T-helper 2 cell treated with Interferon-gamma antibody and Interleukin-4, amounts not matched to agents 100 ng/mL and 5 ng/mL, for 36 hours (primary cell): ENCODE measurements at regions not wholly inside any gene's neighbourhood (a gene's known extent, or its start where the extent isn't known, plus 50 kb on each side); places are given as distances from the start of the nearest gene placed in this dataset.
"Not testable (repeated sequence)": the region's sequence is repeated elsewhere in the genome, so short reads cannot be mapped to it uniquely, and the experiment has no call there.

Experiments
- intact Hi-C: fragments of 100-400 bp; cut with micrococcal nuclease; formaldehyde crosslinking; loops from one replicate; pipeline ENCODE4 v1.15.1; 2023

DNA sequence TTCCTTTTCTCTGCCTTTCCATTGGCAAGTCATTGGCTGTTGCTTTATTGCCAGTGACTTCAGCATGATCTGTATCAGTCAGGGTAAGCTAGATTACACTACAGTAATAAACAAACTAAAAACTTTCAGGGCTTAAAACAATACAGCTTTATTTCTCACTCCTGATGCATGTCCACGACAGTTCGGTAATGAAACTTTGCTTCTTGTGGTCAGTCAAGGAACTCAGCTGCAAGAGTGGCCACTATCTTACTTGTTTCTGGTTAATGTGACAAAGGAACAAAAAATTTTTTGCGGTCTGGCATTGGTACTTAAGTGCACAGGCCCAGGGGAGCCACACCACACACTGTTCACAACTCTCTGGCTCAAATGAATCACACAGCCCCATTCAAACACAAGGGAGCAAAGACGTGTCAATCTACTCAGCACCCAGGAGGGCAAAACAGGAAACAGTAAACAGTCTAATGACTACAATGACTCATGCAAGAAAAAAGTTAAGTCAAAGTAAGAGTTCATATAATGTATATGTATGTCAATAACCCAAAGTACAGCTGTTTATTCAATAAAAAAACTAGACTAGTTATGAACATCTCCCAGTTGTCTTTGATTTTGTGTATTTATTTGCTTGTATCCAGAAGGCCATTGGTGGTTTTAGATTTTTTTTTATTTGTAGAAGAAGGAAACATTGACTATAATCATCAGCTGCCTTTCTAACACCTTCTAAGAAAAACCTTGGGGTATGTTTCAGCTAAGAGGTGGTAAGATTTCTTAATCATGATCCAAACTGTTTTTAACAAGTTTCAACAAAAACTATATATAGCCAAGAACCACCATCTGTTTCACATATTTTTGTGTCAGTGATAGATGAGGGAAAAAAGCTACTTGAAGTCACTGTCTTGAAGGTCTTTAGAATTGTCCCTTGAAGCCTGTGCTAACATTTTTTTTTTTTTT lies 134.4 kb upstream of the FAM3C start:
- intact Hi-C loops, result loop anchor here (1.0 to 5.0 kb wide), 5 partner anchors 17 to 578 kb away; partner anchors contain the start of gene ING3

DNA sequence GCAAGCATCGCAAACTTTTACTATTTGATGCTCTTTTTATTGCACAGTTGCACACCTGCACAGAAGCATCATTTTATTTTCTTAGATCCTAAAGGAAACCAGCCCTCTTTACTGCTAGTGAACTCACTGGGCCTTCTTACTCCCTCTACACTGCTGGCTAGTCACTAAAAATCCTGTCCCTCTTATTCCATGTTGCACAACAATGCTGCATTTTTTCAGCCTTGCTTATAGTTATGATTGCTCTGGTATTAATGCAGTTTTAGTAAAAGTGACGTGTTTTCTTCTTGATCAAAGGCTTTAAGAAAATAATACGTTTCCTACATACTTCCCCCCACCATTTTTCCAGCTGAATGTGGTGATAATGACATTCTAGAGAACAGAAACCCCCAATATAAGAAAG lies 132.9 kb upstream of the FAM3C start:
- intact Hi-C loops, result no loop called here

DNA sequence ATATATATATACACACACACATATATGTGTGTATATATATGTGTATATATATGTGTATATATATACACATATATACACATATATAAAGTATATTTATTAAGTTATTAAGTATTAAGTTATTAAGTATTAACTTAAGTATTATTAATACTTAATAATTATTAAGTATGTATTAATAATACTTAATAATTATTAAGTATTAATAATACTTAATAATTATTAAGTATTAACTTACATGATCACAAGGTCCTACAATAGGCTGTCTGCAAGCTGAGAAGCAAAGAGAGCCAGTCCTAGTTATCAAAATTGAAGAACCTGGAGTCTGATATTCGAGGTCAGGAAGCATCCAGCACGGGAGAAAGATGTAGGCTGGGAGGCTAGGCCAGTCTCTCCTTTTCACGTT lies 130.1 kb upstream of the FAM3C start:
- intact Hi-C loops, result not testable (repeated sequence)

DNA sequence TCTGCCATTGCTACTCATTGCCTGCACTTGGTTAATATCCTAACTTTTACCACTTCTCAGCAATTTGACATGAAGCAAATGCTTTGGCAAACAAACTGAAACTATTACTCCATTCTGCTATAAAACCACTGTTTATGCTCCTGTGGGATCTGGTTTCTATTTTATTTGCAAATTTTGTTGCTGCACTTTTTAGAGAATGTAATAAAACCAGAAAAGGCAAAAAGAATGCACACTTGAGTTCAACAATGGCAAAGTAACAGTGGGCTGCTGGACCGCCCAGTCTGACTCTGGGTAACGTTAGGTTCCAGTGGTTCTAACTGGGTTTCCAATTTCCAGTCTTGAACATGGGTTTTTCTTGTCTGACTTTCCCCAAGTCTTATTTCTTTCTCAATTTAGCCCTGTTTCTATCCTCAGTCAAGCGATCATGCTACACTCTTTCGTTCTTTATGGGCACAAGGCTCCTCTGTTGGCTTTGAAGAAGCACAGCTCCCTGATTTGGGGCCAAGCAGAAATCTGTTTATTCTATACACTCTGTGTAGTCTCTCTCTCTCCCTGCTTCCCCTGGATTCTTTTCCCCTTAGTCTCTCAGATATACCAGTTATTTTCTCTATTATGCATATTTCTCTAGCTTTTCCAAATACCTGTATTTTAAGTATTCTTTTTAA lies 129.2 kb upstream of the FAM3C start:
- intact Hi-C loops, result no loop called here

DNA sequence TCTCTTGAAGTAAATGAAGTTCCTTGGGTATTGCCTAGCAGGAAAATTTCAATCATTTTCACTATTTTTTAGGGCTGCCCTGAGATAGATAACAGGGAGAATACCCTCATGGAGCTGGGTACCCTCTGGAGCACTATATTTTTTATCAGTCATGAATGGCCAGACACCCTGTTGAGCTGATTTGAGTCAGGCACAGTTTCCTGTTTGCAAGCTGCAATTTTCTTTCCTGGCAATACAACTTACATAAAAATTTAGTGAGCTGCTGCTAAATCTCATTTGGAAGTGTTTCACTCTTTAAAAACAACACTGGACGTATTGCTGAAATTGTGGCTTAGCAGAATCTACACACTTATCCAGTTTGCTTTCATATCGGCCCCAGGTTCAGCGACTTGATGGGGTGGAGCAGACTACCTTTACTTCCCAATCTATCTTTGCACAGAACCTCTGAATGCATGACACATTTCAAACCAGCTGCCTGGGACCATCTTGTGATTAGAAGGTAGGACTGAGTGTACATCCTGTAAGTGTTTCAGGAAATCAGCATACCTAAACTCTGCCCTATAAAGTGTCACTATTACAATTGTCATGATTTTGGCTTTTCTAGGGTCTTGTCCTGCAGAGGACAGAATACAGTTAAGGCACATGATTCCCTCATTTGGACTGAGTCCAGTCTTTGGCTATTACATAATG lies 125.7 kb upstream of the FAM3C start:
- intact Hi-C loops, result no loop called here

GRCh38 chr7:121520911-121521310 lies 124.8 kb upstream of the FAM3C start:
- intact Hi-C loops, result no loop called here

DNA sequence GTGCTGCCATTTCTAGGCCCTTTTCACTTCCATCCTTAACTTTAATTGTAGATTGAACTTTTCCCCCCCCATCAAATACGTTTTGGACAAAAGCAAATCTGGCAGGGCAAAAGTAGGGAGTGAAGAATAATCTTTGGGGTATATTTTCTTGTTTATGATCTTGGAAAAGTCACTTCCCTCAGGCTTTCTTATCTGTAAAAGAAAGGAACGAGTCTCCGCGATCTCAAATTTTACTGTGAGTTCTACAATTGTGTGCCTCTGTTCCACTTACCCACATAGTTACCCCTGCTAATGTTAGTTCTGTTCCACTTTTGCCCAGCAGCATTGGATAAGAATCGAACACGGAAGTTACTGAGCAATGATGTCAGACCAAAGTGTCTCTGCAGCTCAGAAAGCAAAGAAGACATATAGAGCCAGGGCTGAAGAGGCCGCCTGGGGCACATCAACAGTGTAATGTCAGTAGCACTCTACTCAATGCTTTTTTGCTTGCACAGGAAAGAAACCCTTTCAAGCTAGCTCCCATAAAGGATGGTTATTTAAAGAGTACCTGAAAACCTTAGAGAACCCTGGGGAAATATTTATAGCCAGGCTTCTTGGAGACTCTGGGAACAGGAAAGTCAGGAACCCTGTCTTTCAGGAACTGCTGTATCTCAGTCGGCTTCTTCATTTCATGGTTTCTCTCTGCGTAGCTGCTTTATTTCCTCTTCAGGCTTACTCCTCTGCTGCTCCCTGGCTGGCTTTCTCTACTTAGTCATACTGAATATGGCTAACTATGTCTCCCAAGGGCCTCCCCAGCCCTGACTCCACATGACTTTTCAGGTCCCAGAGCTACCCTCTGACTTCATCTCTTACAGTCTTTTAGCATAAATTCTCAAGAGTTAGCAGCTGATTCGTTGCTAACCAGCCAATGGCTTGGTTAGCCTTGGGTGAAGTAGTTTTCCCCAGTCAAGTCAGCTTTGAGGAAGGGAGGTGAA lies 123.7 kb upstream of the FAM3C start:
- intact Hi-C loops, result no loop called here

DNA sequence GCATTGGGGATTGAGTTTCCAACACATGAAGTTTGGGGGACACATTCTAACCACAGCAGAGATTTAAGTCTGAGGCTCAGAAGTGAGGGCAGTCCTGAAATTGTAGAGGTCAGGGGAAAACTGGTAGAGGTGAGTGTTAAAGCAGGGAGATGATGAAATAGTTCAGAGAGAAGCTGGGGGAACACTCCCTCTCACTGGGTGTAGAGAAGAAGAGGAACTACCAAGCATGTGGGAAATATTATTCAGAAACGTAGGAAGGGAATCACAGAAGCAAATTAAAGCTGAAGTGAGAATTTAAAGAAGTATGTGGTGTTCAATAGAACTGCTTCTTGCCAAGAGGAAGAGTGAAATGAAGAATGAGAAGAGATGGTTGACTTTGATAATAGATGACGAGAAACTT lies 121.5 kb upstream of the FAM3C start:
- intact Hi-C loops, result no loop called here

GRCh38 chr7:121516821-121517220 lies 120.7 kb upstream of the FAM3C start:
- intact Hi-C loops, result no loop called here

DNA sequence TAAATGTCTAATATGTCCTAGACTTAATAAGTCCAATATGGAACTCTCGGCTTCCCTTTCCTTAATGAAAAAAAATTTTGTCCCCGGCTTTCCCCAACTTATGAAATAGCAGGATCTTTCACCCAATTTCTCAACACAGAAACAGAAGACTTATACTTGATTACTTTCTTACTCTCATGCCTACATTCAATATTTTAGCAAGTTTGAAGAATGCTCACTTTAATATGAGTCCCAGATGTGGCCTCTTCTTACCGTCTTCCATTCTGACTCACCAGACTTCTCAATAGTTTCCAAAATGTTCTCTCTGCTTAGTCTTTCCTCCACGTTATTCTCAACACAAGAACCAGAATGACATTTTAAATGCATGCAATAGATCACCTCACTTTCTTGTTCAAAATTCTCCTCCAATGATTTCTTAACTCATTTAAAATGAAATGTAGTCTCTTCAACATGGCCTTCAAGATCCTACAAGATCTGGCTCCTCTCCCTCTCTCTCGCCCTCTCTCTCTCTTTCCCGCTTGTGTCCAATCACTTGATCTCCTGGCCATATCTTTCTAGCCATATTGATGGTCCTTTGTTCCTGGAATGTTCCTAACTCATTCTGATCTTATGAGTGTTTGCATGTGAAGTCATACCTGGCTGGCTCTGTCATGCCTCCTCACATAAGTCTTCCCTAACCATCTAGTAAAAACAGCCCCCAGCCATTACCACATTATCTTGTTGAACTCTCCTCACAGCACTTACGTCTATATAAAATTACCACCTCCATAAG lies 119.7 kb upstream of the FAM3C start:
- intact Hi-C loops, result no loop called here

GRCh38 chr7:121515229-121515628 lies 119.1 kb upstream of the FAM3C start:
- intact Hi-C loops, result no loop called here

- intact Hi-C loops, result no loop called here
Measured at GRCh38 chr7:121513105-121513504, 117.0 kb upstream of the FAM3C start.

DNA sequence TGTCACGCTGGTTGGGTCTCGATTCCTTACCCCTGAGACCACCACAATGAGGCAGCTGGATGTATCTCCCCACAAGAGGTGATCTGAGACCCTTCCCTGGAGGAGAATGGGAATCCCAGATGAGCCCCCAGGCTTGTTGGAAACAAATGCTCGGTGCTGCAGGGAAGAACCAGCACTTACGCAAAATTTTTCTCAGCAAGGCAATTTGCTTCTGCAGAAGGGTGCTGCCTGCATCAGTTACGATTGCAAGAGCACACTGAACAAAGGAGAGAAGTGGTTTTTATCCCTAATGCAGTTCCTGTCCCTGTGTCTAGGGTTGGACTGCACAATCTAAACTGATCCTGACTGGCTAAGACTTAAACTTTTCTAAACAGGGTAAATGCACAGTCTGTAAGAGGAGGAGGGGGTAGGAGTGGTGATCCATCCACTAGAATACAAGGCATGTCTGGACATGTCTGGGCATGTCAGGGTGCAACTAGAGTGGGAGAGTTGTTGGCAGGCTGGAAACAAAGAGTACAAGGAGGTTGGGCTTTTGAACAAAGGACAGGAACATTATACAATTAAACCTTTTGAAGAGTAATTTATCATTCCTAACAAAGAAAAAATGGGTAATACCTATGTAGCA lies 114.9 kb upstream of the FAM3C start:
- intact Hi-C loops, result no loop called here

DNA sequence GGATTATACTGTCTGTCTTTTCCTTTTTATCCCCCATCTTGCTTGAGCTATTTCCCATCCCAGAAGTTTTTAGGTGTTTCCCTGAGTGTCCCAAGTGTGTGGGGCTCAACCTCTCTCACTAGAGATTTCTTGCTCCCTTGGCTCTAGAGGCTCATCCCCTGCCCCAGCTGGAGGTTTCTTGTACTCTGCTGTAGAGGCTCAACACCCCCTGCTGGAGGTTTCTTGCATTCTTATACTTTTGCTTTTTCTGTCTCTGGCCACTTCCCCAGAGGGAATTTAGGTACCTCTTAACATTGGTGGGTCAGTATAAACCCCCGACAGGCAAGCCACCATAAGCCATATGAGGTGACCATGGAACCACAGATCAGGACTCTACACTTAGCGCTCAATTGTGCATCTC lies 114.2 kb upstream of the FAM3C start:
- intact Hi-C loops, result no loop called here

GRCh38 chr7:121505540-121506182 lies 109.6 kb upstream of the FAM3C start:
- intact Hi-C loops, result no loop called here

DNA sequence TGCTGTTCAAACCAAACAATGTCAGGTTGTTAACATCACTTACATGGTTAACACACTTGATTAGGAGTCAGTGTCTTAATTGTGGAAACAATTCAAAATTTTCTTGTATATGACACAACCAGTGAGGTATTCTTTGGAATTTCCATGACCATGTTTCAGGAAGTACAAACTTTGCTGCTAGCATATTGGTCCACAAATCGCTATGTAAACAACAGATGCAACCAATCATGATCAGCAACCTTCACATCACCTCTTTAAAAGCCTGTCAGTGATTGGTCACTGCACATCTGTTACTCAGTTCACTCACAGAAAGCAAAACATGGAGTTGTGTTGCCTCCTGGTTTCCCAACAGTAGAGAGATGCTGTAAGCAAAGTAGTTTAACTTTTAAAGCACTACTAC lies 108.9 kb upstream of the FAM3C start:
- intact Hi-C loops, result no loop called here

- intact Hi-C loops, result no loop called here
Measured at GRCh38 chr7:121504482-121504881, 108.4 kb upstream of the FAM3C start.

DNA sequence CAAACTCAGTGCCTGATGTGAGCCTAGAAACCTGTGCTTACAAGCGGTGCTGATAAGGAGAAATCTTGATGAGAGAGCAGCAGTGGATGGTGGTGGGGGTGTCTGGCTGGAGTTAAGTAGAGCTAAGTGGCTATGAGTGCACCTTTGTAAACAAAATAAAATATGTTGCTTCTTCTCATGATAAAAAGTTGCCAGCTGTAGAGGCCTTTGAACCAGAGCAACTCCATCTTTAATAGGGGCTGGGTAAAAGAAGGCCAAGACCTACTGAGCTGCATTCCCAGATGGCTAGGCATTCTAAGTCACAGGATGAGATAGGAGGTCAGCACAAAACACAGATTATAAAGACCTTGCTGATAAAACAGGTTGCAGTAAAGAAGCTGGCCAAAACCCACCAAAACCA lies 107.6 kb upstream of the FAM3C start:
- intact Hi-C loops, result no loop called here

- intact Hi-C loops, result no loop called here
Measured at GRCh38 chr7:121503039-121503438, 106.9 kb upstream of the FAM3C start.
